Caco-2 (cell line): ENCODE measurements at regions not wholly inside any gene's neighbourhood (a gene's known extent, or its start where the extent isn't known, plus 50 kb on each side); places are given as distances from the start of the nearest gene placed in this dataset.

Source experiments
- BruUV-seq: library from RNA; stranded (reverse); fragments of 400-500 nt; replicated peaks from 2 replicates; lab custom pipeline; 2021; lab: Mats Ljungman, UMichigan
- CTCF ChIA-PET: fragments of 300-600 bp; sonication (Branson Sonifier 250); formaldehyde crosslinking; loops from one replicate; lab custom pipeline; 2022; ENCODE audit warnings: antibody characterized with exemption; lab: Charles Lee
- POLR2A ChIA-PET: fragments of 300-600 bp; sonication (Branson Sonifier 250); formaldehyde crosslinking; loops from one replicate; lab custom pipeline; 2022; ENCODE audit warnings: antibody characterized with exemption; lab: Charles Lee
- DNase-seq, 2 experiments: peaks; one replicate each; pipeline versions ENCODE4 v3.0.0 to v3.0.0-alpha.2; 2020 to 2022
- H3K27me3 ChIP-seq: replicated peaks from 2 replicates; pipeline ENCODE4 v1.6.0; 2011; ENCODE audit warnings: low read length; ENCODE audit not compliant: control insufficient read depth, insufficient read depth
- H3K36me3 ChIP-seq: 2 replicates; pipeline ENCODE4 v1.5.1; 2011; ENCODE audit warnings: low read length; ENCODE audit not compliant: control insufficient read depth, insufficient read depth
- H3K4me1 ChIP-seq: fragments of 250-450 bp; sonication (Bioruptor Pico); 2 replicates; pipeline ENCODE4 v1.5.1; 2020; ENCODE audit warnings: mild to moderate bottlenecking
- H3K4me3 ChIP-seq: 2 replicates; pipeline ENCODE4 v1.5.1; 2011; ENCODE audit warnings: low read depth, mild to moderate bottlenecking, control low read depth, low read length
- H3K9me3 ChIP-seq: fragments of 250-450 bp; sonication (Bioruptor Pico); 2 replicates; pipeline ENCODE4 v1.5.1; 2020; ENCODE audit warnings: mild to moderate bottlenecking, moderate library complexity
- H3K27ac Mint-ChIP-seq: one replicate; pipeline ENCODE4 v1.8.0; 2022; ENCODE audit warnings: mixed read lengths; ENCODE audit not compliant: unreplicated experiment
- H3K27me3 Mint-ChIP-seq: one replicate; pipeline ENCODE4 v1.8.0; 2022; ENCODE audit warnings: mixed read lengths; ENCODE audit not compliant: insufficient read depth, unreplicated experiment
- H3K36me3 Mint-ChIP-seq: one replicate; pipeline ENCODE4 v1.8.0; 2022; ENCODE audit warnings: mild to moderate bottlenecking, mixed read lengths; ENCODE audit not compliant: insufficient read depth, unreplicated experiment
- H3K4me1 Mint-ChIP-seq: one replicate; pipeline ENCODE4 v1.8.0; 2022; ENCODE audit warnings: low read depth, mixed read lengths; ENCODE audit not compliant: unreplicated experiment
- H3K4me3 Mint-ChIP-seq: one replicate; pipeline ENCODE4 v1.8.0; 2022; ENCODE audit warnings: mild to moderate bottlenecking, moderate library complexity, mixed read lengths; ENCODE audit not compliant: unreplicated experiment
- H3K9me3 Mint-ChIP-seq: one replicate; pipeline ENCODE4 v1.8.0; 2022; ENCODE audit warnings: mixed read lengths; ENCODE audit not compliant: unreplicated experiment
- CTCF ChIP-seq, 2 experiments: fragments of 200-600 bp in 1 of 2; IDR thresholded peaks; 1 replicate in 1 of 2; 2 replicates in 1 of 2; pipeline versions ENCODE4 v1.5.1 to v1.8.0; 2011 to 2022; ENCODE audit warnings: antibody characterized with exemption in 1 of 2, control low read depth in 1 of 2, inconsistent platforms in 1 of 2, low read depth in 1 of 2, low read length in 1 of 2, mild to moderate bottlenecking in 1 of 2, moderate library complexity in 1 of 2; ENCODE audit not compliant: insufficient read depth in 1 of 2, severe bottlenecking in 1 of 2, unreplicated experiment in 1 of 2
- intact Hi-C: fragments of 100-400 bp; cut with micrococcal nuclease; formaldehyde crosslinking; loops from one replicate; pipeline ENCODE4 v1.10.0; 2022; ENCODE audit not compliant: unreplicated experiment

- Mint-ChIP-seq H3K4me3 (no peak overlapping the region), H3K9me3 (no peaks in the 10 kb centered on the region), H3K27ac (no peak overlapping the region), H3K4me1 (no peaks in the 10 kb centered on the region), H3K36me3 (no peaks in the 10 kb centered on the region), H3K27me3 (no peaks in the 10 kb centered on the region)
- intact Hi-C loops = no loop called here
- no TSS peak for BruUV-seq
- ChIA-PET POLR2A (no interaction called here), CTCF (no interaction called here)
- TF ChIP-seq CTCF (IDR thresholded peaks at IDR 0.05; ENCODE audit: insufficient read depth in 1 of 2, low read depth in 1 of 2, low read length in 1 of 2, severe bottlenecking in 1 of 2, unreplicated experiment in 1 of 2) = no peak
- Histone ChIP-seq H3K36me3 (no peaks in the 10 kb centered on the region), H3K4me1 (no peaks in the 10 kb centered on the region), H3K9me3 (no peaks in the 10 kb centered on the region), H3K4me3 (no peak overlapping the region), H3K27me3 (no peaks in the 10 kb centered on the region)
- no peak for DNase-seq
Observed at GRCh38 chr6:102405860-102406259, 1012.4 kb downstream of the GRIK2 start.

GRCh38 chr6:102402635-102403329 lies 1009.3 kb downstream of the GRIK2 start:
- no peak for DNase-seq
- H3K36me3 ChIP-seq = no peaks in the 10 kb centered on the region
- no peaks in the 10 kb centered on the region for H3K9me3 ChIP-seq
- no peaks in the 10 kb centered on the region for H3K36me3 Mint-ChIP-seq
- H3K4me3 Mint-ChIP-seq = no peak overlapping the region
- H3K27me3 Mint-ChIP-seq = no peaks in the 10 kb centered on the region
- no peak for TF ChIP-seq CTCF (IDR thresholded peaks at IDR 0.05; ENCODE audit: insufficient read depth in 1 of 2, low read depth in 1 of 2, low read length in 1 of 2, severe bottlenecking in 1 of 2, unreplicated experiment in 1 of 2)
- no peaks in the 10 kb centered on the region for H3K4me1 ChIP-seq
- BruUV-seq = no TSS peak
- ChIA-PET POLR2A (no interaction called here), CTCF (no interaction called here)
- H3K4me3 ChIP-seq = no peak overlapping the region
- intact Hi-C loops = no loop called here
- H3K27me3 ChIP-seq = no peaks in the 10 kb centered on the region
- no peaks in the 10 kb centered on the region for H3K4me1 Mint-ChIP-seq
- H3K9me3 Mint-ChIP-seq = no peaks in the 10 kb centered on the region
- no peak overlapping the region for H3K27ac Mint-ChIP-seq

GRCh38 chr6:102398788-102399390 lies 1005.4 kb downstream of the GRIK2 start:
- Histone ChIP-seq H3K4me1 (no peaks in the 10 kb centered on the region), H3K4me3 (no peak overlapping the region), H3K36me3 (no peaks in the 10 kb centered on the region), H3K27me3 (no peaks in the 10 kb centered on the region), H3K9me3 (no peaks in the 10 kb centered on the region)
- H3K4me3 Mint-ChIP-seq = no peak overlapping the region
- no peak for TF ChIP-seq CTCF (IDR thresholded peaks at IDR 0.05; ENCODE audit: insufficient read depth in 1 of 2, low read depth in 1 of 2, low read length in 1 of 2, severe bottlenecking in 1 of 2, unreplicated experiment in 1 of 2)
- no peaks in the 10 kb centered on the region for H3K9me3 Mint-ChIP-seq
- CTCF ChIA-PET = no interaction called here
- POLR2A ChIA-PET = no interaction called here
- DNase-seq = no peak
- intact Hi-C loops = no loop called here
- H3K27ac Mint-ChIP-seq = no peak overlapping the region
- no peaks in the 10 kb centered on the region for H3K4me1 Mint-ChIP-seq
- no peaks in the 10 kb centered on the region for H3K27me3 Mint-ChIP-seq
- BruUV-seq = no TSS peak
- no peaks in the 10 kb centered on the region for H3K36me3 Mint-ChIP-seq
